Gastroesophageal sphincter (tissue), 4 donors: ENCODE measurements at regions not wholly inside any gene's neighbourhood (a gene's known extent, or its start where the extent isn't known, plus 50 kb on each side); places are given as distances from the start of the nearest gene placed in this dataset.

Experiments used
- ATAC-seq: fragments of 150-250 bp; one replicate; pipeline ENCODE4 v1.9.1; 2016; ENCODE audit warnings: mild to moderate bottlenecking, moderate library complexity
- H3K27ac ChIP-seq, 4 donors: fragments of 200-600 bp; sonication (generic) in 3 of 4; 1 replicate in 3 of 4; 2 replicates in 1 of 4; pipeline ENCODE4 v1.5.1; 2016 to 2019
- H3K27me3 ChIP-seq: fragments of 200-600 bp; sonication (generic); one replicate; pipeline ENCODE4 v1.5.1; 2019
- H3K36me3 ChIP-seq, 2 donors: fragments of 200-600 bp; sonication (generic); one replicate each; pipeline ENCODE4 v1.5.1; 2019; ENCODE audit warnings: control low read depth in 1 of 2
- H3K4me1 ChIP-seq, 3 donors: fragments of 200-600 bp; sonication (generic); 1 replicate in 2 of 3; 2 replicates in 1 of 3; pipeline ENCODE4 v1.5.1; 2016 to 2019; ENCODE audit warnings: control low read depth in 2 of 3
- H3K4me3 ChIP-seq, 2 donors: fragments of 200-600 bp; sonication (generic); one replicate each; pipeline ENCODE4 v1.5.1; 2019; ENCODE audit warnings: mild to moderate bottlenecking in 1 of 2, moderate library complexity in 1 of 2
- H3K9me3 ChIP-seq, 3 donors: fragments of 200-600 bp; sonication (generic); one replicate each; pipeline ENCODE4 v1.5.1; 2017 to 2019; ENCODE audit warnings: control low read depth in 2 of 3
- CTCF ChIP-seq, 4 experiments: fragments of 200-600 bp in 2 of 4; fragments of 450-650 bp in 2 of 4; sonication (generic) in 1 of 4; IDR thresholded peaks; one replicate each; pipeline ENCODE4 v1.5.1; 2017 to 2019; ENCODE audit warnings: antibody characterized with exemption in 4 of 4, mild to moderate bottlenecking in 2 of 4, moderate library complexity in 2 of 4
- EP300 ChIP-seq: sonication (generic); formaldehyde crosslinking; IDR thresholded peaks from one replicate; pipeline ENCODE4 v1.6.1; 2017; ENCODE audit warnings: antibody characterized with exemption, mild to moderate bottlenecking
- POLR2A ChIP-seq, 2 donors: fragments of 450-650 bp; IDR thresholded peaks; one replicate each; pipeline ENCODE4 v1.6.1; 2017; ENCODE audit warnings: antibody characterized with exemption in 2 of 2, mild to moderate bottlenecking in 2 of 2, moderate library complexity in 1 of 2
- POLR2AphosphoS5 ChIP-seq: sonication (generic); formaldehyde crosslinking; IDR thresholded peaks from one replicate; pipeline ENCODE4 v1.6.1; 2017; ENCODE audit warnings: antibody characterized with exemption
- WGBS, 2 donors: methylation state at CpG; one replicate each; pipeline ENCODE4 v1.1.5; 2018; ENCODE audit warnings: low coverage in 1 of 2; 5-methylcytosine and 5-hydroxymethylcytosine counted together

DNA sequence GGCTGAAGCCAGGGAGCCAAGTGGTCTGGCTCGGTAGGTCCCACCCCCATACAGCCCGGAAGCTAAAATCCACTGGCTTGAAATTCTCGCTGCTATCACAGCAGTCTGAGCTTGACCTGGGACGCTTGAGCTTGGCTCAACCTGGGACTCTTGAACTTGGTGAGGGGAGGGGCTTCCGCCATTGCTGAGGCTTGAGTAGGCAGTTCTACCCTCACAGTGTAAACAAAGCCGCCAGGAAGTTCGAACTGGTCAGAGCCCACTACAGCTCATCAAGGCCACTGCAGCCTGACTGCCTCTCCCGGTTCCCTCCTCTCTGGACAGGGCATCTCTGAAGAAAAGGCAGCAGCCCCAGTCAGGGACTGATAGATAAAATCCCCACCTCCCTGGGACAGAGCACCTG, 1337.7 kb downstream of the HACE1 start:
- Histone ChIP-seq H3K9me3 (peaks cover 0 to 8% (median 0%) of the 10 kb centered on the region in 3 donors), H3K27ac (no peak overlapping the region), H3K36me3 (no peaks in the 10 kb centered on the region), H3K27me3 (no peaks in the 10 kb centered on the region), H3K4me3 (no peak overlapping the region), H3K4me1 (no peaks in the 10 kb centered on the region)
- TF ChIP-seq EP300: no peak
- TF ChIP-seq POLR2AphosphoS5: no peak
- no peak for TF ChIP-seq CTCF (IDR thresholded peaks at IDR 0.05)
- TF ChIP-seq POLR2A (IDR thresholded peaks at IDR 0.05): no peak
- no CpG with 5 or more reads among the region's 8 CpGs for WGBS, 2 donors
- no peak for ATAC-seq

GRCh38 chr6:103516336-103516735, 1343.4 kb downstream of the HACE1 start:
- Histone ChIP-seq H3K4me1 (no peaks in the 10 kb centered on the region), H3K4me3 (no peak overlapping the region), H3K36me3 (no peaks in the 10 kb centered on the region), H3K9me3 (no peaks in the 10 kb centered on the region), H3K27me3 (no peaks in the 10 kb centered on the region), H3K27ac (no peak overlapping the region)
- ATAC-seq: no peak
- TF ChIP-seq POLR2AphosphoS5 (no peak), CTCF (IDR thresholded peaks at IDR 0.05) (no peak), EP300 (no peak), POLR2A (IDR thresholded peaks at IDR 0.05) (no peak)
- WGBS, 2 donors: 60 to 63% methylated on average over 3 of the region's 3 CpGs

DNA sequence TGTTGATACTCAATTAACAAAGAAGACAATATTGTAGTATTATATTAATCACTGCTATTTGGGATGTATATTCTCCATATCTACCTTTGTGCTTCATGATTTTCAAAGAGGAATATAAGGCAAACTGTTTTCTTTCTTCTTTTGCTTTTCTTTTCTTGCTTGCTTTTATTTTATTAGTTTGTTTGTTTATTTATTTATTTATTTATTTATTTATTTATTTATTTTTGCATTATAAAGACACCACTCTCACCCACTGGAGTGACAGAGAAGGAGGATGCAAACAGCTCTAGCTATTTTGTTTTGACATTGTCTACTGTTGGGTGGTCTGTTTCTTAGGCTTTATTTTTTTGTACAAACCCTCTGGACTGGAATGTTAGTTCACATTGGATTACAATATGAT, 1352.7 kb downstream of the HACE1 start:
- Histone ChIP-seq H3K4me3 (no peak overlapping the region), H3K4me1 (no peaks in the 10 kb centered on the region), H3K27me3 (no peaks in the 10 kb centered on the region), H3K36me3 (no peaks in the 10 kb centered on the region), H3K9me3 (no peaks in the 10 kb centered on the region), H3K27ac (no peak overlapping the region)
- ATAC-seq: no peak
- TF ChIP-seq POLR2A (IDR thresholded peaks at IDR 0.05) (no peak), POLR2AphosphoS5 (no peak), CTCF (IDR thresholded peaks at IDR 0.05) (no peak), EP300 (no peak)

DNA sequence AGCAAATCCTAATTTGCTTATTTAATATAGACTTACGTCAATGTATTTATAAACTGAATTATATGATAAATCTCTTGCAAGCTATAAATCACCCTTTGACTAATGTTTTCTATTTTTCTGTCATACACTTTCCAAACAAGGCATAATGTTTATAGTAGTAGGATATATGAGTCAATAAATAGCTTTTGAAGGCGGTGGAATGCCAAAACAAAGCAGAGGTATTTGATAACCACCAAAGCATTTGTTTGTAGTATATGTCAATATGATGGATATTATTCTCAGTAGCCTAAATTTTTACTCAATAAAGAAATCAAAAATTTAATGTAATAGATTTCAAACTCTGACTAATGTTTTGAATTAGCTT, 1354.6 kb downstream of the HACE1 start:
- no peak for ATAC-seq

More for the DNA sequence above, 1354.6 kb downstream of the HACE1 start:
- Histone ChIP-seq H3K4me3 (no peak overlapping the region), H3K27me3 (no peaks in the 10 kb centered on the region), H3K27ac (no peak overlapping the region), H3K36me3 (no peaks in the 10 kb centered on the region), H3K4me1 (no peaks in the 10 kb centered on the region), H3K9me3 (no peaks in the 10 kb centered on the region)
- WGBS, 2 donors: 37 to 40% methylated on average over 2 of the region's 2 CpGs
- no peak for TF ChIP-seq CTCF (IDR thresholded peaks at IDR 0.05)
- no peak for TF ChIP-seq POLR2A (IDR thresholded peaks at IDR 0.05)
- TF ChIP-seq POLR2AphosphoS5: no peak
- TF ChIP-seq EP300: no peak
